Skeletal muscle satellite cell (primary cell): ENCODE measurements at regions not wholly inside any gene's neighbourhood (a gene's known extent, or its start where the extent isn't known, plus 50 kb on each side); places are given as distances from the start of the nearest gene placed in this dataset.

ENCODE experiments used
- H3K27me3 ChIP-seq: 2 replicates; pipeline ENCODE4 v1.7.0; 2013; ENCODE audit warnings: low read length; ENCODE audit not compliant: control insufficient read depth, insufficient read depth
- H3K36me3 ChIP-seq: 2 replicates; pipeline ENCODE4 v1.7.0; 2013; ENCODE audit warnings: mild to moderate bottlenecking, control low read depth, low read length; ENCODE audit not compliant: insufficient read depth
- H3K4me1 ChIP-seq: 2 replicates; pipeline ENCODE4 v1.7.0; 2013; ENCODE audit warnings: low read length; ENCODE audit not compliant: control insufficient read depth, insufficient read depth
- H3K4me2 ChIP-seq: 2 replicates; pipeline ENCODE4 v1.7.0; 2013; ENCODE audit warnings: mild to moderate bottlenecking, low read length
- H3K4me3 ChIP-seq: 2 replicates; pipeline ENCODE4 v1.7.0; 2013; ENCODE audit warnings: low read length
- H3K9ac ChIP-seq: 2 replicates; pipeline ENCODE4 v1.7.0; 2013; ENCODE audit warnings: mild to moderate bottlenecking, low read depth, low read length, moderate library complexity
- H3K9me3 ChIP-seq: replicated peaks from 2 replicates; pipeline ENCODE4 v1.7.0; 2013; ENCODE audit warnings: mild to moderate bottlenecking, control low read depth, low read length

DNA sequence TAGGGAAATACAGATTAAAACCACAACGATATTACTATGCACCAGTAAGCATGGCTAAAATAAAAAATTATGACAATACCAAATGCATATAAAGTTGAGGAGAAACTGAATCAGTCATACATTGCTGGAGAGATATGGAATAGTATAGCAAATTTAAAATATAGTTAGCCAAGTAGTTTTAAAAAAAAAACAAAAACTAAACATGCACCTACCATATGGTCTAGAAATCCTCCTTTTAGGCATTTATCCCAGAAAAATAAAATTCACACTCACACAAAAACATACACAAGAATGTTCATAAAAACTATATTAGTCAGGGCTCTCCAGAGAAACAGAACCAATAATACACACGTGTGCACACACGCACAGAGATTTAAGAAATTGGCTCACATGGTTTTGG is 175.8 kb downstream of the IPMK start:
- no peaks in the 10 kb centered on the region for H3K4me1 ChIP-seq
- H3K27me3 ChIP-seq: no peaks in the 10 kb centered on the region
- H3K9me3 ChIP-seq: no peaks in the 10 kb centered on the region
- no peaks in the 10 kb centered on the region for H3K36me3 ChIP-seq
- H3K4me3 ChIP-seq: no peak overlapping the region
- H3K9ac ChIP-seq: no peak overlapping the region
- H3K4me2 ChIP-seq: no peak overlapping the region

DNA sequence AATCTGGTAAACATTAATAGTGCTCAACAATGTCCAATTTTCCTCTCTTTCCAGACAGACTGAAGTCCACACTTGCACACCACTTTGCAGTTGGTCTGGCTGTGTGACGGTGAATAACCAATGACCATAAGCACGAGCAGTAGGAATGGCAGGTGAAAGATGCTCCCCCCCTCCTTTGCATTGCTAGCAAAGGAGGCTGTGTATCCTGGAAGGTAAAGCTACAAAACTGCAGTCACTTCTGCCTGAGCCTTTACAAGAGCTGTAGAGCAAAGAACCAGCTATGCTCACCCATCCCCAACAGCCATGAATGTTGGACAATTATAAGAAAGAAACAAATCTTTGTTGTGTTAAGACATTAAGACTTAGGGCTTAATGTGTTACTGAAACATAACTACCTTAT is 178.0 kb downstream of the IPMK start:
- H3K36me3 ChIP-seq: no peaks in the 10 kb centered on the region
- H3K9me3 ChIP-seq: no peaks in the 10 kb centered on the region
- no peak overlapping the region for H3K9ac ChIP-seq
- H3K27me3 ChIP-seq: peaks cover 3% of the 10 kb centered on the region
- no peak overlapping the region for H3K4me3 ChIP-seq
- no peaks in the 10 kb centered on the region for H3K4me1 ChIP-seq
- no peak overlapping the region for H3K4me2 ChIP-seq

DNA sequence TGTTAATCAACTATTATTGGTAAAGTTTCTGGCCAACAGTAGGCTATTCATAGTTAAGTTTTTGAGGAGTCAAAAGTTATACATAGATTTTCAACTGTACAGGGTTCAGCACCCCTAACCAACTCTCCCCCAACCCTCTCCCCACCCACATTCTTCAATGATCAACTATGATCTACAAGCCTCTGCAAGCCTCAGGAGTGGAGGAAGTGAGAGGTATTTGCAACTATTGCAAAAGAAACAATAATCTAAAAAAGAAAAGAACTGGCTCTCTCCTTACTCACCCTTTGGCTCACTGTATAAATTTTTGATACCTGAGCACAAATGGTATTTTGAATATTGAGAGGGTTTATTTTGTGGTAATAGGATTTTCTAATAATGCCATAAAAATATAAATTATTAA is 179.8 kb downstream of the IPMK start:
- H3K9ac ChIP-seq: no peak overlapping the region
- no peak overlapping the region for H3K4me3 ChIP-seq
- no peaks in the 10 kb centered on the region for H3K4me1 ChIP-seq
- no peaks in the 10 kb centered on the region for H3K36me3 ChIP-seq
- H3K9me3 ChIP-seq: no peaks in the 10 kb centered on the region
- H3K4me2 ChIP-seq: no peak overlapping the region
- peaks cover 3% of the 10 kb centered on the region for H3K27me3 ChIP-seq

DNA sequence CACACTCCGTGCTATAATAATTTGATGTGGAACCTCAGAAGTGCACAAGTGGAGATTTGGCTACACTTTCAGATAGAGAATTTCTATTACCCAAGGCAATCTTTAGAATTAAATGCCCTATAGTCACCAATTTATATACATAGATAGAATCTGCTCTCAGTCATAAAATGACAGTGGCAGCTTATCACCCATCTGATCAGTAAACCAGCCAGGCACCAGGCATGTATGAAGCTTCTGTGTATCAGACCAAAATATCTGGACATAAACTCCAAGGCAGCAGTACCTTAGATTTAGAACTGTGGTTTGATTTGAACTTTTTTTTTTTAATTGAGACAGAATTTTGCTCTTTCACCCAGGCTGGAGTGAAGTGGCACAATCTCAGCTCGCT is 180.9 kb downstream of the IPMK start:
- no peaks in the 10 kb centered on the region for H3K36me3 ChIP-seq
- H3K9me3 ChIP-seq: no peaks in the 10 kb centered on the region
- H3K4me1 ChIP-seq: no peaks in the 10 kb centered on the region
- no peak overlapping the region for H3K4me2 ChIP-seq
- no peak overlapping the region for H3K9ac ChIP-seq
- H3K27me3 ChIP-seq: peaks cover 3% of the 10 kb centered on the region
- H3K4me3 ChIP-seq: no peak overlapping the region

DNA sequence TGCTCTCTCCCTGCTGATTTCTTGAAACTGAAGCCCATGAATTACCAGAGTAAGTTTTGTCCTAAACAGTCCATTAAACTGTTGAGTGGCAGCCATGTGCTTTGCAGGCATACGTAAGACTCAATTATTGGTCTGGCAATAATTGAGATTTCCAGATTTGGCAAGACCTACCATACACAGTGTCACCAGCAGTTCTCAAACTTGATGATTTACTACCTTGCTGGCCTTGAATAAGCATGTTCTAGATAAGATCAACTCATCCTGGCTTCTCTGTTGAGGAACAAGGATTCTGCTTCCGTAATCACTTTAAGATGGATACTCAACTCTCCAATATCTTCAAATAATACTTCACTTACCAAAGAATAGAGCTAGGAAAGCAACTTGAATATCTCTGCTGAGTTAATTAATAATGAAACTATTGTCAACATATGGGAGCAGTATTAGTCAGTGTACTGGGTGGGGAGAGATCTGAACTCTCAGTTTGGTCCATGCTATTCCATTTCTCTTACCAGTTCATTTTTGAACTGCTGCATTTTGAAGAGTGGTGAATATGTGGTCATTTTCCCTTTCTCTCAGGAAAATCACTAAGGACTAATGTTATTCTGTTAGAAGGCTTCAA is 181.4 kb downstream of the IPMK start:
- no peak overlapping the region for H3K9ac ChIP-seq
- H3K4me1 ChIP-seq: no peaks in the 10 kb centered on the region
- no peak overlapping the region for H3K4me2 ChIP-seq
- H3K9me3 ChIP-seq: no peaks in the 10 kb centered on the region
- H3K27me3 ChIP-seq: peaks cover 3% of the 10 kb centered on the region
- H3K4me3 ChIP-seq: no peak overlapping the region
- H3K36me3 ChIP-seq: no peaks in the 10 kb centered on the region

DNA sequence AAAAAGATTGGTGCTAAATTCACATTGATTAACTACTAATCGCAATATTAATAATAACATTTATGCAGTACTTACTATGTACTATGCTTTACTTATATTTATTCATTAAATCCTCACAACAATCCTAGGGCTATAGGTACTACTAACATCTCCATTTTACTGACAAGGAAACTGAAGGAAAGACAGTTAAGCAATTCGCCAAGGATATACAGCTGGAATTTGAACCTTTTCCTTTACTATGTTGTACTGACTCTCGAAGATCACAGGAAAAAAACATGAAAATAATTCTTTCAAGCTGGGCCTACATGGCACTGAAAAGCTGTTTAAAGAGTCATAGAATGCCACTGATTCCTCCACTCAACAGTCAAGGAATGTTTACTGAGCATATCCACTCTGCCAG is 185.4 kb downstream of the IPMK start:
- Histone ChIP-seq H3K4me1 (no peaks in the 10 kb centered on the region), H3K4me3 (no peak overlapping the region), H3K36me3 (no peaks in the 10 kb centered on the region), H3K27me3 (peaks cover 3% of the 10 kb centered on the region), H3K9me3 (no peaks in the 10 kb centered on the region), H3K9ac (no peak overlapping the region), H3K4me2 (no peak overlapping the region)

DNA sequence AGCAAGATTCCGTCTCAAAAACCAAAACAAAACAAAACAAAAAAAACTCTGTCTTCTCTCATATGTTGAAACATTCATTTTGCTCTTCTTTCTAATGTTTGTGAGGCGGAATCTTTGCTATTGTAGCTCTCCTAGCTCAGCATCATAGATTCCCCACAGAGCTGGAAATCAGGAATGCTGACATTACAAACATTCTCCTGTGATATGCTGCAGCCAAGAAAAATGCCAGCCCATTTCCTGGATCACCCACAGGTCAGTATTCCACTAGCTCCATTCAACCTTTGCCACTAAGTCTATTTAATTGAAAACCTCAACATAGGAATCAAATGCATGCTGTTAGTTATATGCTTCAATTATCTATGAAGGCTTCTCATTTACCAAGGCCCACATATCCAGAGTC is 186.3 kb downstream of the IPMK start:
- Histone ChIP-seq H3K27me3 (peaks cover 3% of the 10 kb centered on the region), H3K36me3 (no peaks in the 10 kb centered on the region), H3K9ac (no peak overlapping the region), H3K4me2 (no peak overlapping the region), H3K9me3 (no peaks in the 10 kb centered on the region), H3K4me1 (no peaks in the 10 kb centered on the region), H3K4me3 (no peak overlapping the region)

DNA sequence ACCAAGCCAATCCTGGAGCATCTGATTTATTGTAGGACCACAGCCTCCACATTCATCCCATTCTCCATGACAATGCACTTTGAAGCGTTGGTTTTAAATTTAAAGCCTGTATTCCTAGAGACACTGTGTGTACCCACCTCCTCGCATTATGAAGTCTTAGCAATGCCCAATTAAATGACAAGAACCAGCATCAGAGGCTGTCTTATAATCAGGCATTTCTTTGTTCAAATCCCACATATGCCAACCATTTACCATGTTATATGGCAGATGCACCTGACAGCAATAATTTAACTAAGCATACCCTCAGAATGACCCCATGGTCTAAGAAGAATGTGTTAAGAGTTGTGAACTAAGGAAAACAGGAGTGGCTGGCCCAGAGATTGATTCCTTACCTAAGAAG is 188.2 kb downstream of the IPMK start:
- Histone ChIP-seq H3K4me2 (no peak overlapping the region), H3K9ac (no peak overlapping the region), H3K36me3 (no peaks in the 10 kb centered on the region), H3K27me3 (no peaks in the 10 kb centered on the region), H3K9me3 (no peaks in the 10 kb centered on the region), H3K4me1 (no peaks in the 10 kb centered on the region), H3K4me3 (no peak overlapping the region)

DNA sequence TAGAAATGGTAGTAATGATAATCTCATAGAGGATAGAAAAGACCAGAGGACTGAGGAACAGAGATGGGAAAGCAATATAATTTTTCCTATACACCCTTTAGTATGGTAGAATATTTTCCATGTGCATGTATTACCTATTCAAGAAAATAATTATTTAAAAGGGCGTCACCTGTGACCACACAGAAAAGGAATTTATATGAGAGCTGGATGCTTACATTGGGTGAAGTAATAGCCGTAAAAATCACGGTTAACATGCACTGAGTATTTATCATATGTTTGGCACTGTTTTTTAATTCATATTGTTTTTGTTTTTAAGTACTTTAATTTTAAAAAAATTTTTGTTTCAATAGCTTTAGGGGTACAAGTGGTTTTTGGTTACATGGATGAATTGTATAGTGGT is 195.1 kb downstream of the IPMK start:
- Histone ChIP-seq H3K27me3 (peaks cover 10% of the 10 kb centered on the region), H3K4me2 (no peak overlapping the region), H3K9ac (no peak overlapping the region), H3K4me3 (no peak overlapping the region), H3K36me3 (no peaks in the 10 kb centered on the region), H3K9me3 (no peaks in the 10 kb centered on the region), H3K4me1 (no peaks in the 10 kb centered on the region)

DNA sequence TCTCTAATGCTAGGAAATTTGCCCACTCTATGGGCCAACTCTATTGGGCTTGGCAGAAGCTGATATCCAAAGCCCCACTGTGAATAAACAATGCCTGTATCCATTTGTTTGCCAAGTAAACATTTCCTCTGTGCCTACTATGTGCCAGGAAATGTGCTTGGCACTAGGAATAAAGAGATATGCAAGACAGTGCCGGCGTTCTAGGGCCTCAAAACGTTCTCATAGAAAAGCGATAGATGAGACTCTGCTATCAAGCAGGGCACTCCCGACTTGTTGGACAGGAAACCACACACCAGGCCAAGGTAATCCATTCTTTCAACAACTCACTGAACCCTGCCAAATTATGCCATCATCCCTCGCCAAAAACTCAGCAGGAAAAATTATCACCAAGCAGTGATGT is 196.7 kb downstream of the IPMK start:
- Histone ChIP-seq H3K4me1 (no peaks in the 10 kb centered on the region), H3K36me3 (no peaks in the 10 kb centered on the region)

DNA sequence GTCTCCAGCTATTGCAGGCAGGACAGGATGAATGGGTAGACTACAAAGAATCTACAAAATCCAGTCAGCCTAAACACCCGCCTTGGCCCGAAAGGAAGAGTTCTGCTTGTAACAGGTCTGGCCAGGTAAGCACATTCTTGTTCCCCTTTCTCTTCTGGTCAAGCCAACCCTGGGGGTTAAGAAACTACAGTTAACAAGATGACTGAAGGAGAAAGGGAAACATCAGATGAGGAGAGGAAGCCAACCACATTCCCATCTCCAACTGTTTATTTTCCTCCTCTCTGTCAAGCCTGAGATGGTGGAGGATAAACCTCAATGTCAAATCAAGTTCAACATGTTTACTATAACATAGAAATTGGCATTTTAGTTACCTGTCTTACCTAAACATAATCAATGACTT is 198.9 kb downstream of the IPMK start:
- H3K9me3 ChIP-seq: no peaks in the 10 kb centered on the region
- no peak overlapping the region for H3K9ac ChIP-seq
- H3K4me2 ChIP-seq: no peak overlapping the region
- H3K4me3 ChIP-seq: no peak overlapping the region
- peaks cover 10% of the 10 kb centered on the region for H3K27me3 ChIP-seq
- no peaks in the 10 kb centered on the region for H3K36me3 ChIP-seq
- no peaks in the 10 kb centered on the region for H3K4me1 ChIP-seq

More for the DNA sequence above, 196.7 kb downstream of the IPMK start:
- Histone ChIP-seq H3K9me3 (no peaks in the 10 kb centered on the region), H3K27me3 (peaks cover 10% of the 10 kb centered on the region), H3K9ac (no peak overlapping the region), H3K4me2 (no peak overlapping the region), H3K4me3 (no peak overlapping the region)

DNA sequence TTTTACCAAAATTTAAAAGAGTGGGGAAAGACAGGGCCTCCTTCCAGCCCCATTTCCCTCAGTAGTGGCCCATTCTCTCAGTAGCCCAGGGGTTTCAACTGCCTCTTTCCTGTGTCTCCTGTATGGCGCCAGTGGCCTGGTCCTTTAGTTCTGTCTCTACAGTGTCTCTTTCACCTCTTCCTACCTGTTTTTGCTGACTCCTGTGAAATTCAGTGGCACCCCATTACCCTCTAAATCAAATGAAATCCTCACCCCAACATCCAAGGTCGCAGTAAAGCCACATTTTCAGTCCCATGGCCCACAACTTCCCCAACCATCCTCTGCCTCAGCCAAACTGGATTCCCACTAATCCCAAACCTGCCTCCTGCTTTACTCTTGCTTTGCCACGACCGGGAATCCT is 200.7 kb downstream of the IPMK start:
- Histone ChIP-seq H3K4me3 (no peak overlapping the region), H3K4me2 (no peak overlapping the region), H3K9me3 (no peaks in the 10 kb centered on the region), H3K4me1 (no peaks in the 10 kb centered on the region), H3K9ac (no peak overlapping the region), H3K27me3 (peaks cover 10% of the 10 kb centered on the region), H3K36me3 (no peaks in the 10 kb centered on the region)
